ENCODE measurements at regions not wholly inside any gene's neighbourhood (a gene's known extent, or its start where the extent isn't known, plus 50 kb on each side); places are given as distances from the start of the nearest gene placed in this dataset.

DNA sequence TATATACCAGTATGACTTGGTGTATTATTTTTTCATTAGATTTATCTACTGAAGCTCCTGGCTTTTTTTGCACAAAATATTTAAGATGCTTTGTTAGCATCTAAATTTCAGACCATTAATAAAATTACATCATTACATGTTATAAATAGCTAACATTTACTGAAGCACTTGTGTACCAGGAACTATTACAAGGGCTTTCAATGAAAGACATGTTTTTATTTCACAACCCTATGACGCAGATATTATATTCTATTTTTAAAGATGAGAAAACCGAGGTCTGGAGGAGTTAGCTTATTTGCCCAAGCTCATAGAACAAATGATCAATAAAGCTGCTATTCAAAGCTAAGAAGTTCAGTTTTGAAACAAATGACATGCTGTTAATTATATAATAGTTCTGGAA lies 420.4 kb upstream of the DCN start:
- Histone ChIP-seq H3K79me2 (ENCODE audit: insufficient read depth, low read length) (no peaks in the 10 kb centered on the region), H3K4me1 (ENCODE audit: insufficient read depth, low read length, severe bottlenecking) (no peaks in the 10 kb centered on the region), H3K9ac (ENCODE audit: low read length) (no peak overlapping the region), H2AFZ (ENCODE audit: low read length) (no peak overlapping the region), H3K4me3 (ENCODE audit: low read depth, low read length, poor library complexity, severe bottlenecking) (no peak overlapping the region), H3K9me2 (ENCODE audit: low read depth, low read length) (no peaks in the 10 kb centered on the region), H3F3A (ENCODE audit: insufficient read depth, low read length) (no peaks in the 10 kb centered on the region), H3K27me3 (ENCODE audit: insufficient read depth, low read length) (no peaks in the 10 kb centered on the region), H3K27ac (ENCODE audit: low read depth, low read length, poor library complexity, severe bottlenecking) (no peak overlapping the region), H3K36me3 (ENCODE audit: insufficient read depth, low read length) (no peaks in the 10 kb centered on the region), H3K4me2 (ENCODE audit: low read length) (no peak overlapping the region), H3K9me3 (ENCODE audit: low read length) (no peaks in the 10 kb centered on the region), H4K20me1 (ENCODE audit: insufficient read depth, low read length) (no peaks in the 10 kb centered on the region)
- TF ChIP-seq, protein P1, sequence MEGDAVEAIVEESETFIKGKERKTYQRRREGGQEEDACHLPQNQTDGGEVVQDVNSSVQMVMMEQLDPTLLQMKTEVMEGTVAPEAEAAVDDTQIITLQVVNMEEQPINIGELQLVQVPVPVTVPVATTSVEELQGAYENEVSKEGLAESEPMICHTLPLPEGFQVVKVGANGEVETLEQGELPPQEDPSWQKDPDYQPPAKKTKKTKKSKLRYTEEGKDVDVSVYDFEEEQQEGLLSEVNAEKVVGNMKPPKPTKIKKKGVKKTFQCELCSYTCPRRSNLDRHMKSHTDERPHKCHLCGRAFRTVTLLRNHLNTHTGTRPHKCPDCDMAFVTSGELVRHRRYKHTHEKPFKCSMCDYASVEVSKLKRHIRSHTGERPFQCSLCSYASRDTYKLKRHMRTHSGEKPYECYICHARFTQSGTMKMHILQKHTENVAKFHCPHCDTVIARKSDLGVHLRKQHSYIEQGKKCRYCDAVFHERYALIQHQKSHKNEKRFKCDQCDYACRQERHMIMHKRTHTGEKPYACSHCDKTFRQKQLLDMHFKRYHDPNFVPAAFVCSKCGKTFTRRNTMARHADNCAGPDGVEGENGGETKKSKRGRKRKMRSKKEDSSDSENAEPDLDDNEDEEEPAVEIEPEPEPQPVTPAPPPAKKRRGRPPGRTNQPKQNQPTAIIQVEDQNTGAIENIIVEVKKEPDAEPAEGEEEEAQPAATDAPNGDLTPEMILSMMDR (IDR thresholded peaks at IDR 0.05; ENCODE audit: low read length): no peak

DNA sequence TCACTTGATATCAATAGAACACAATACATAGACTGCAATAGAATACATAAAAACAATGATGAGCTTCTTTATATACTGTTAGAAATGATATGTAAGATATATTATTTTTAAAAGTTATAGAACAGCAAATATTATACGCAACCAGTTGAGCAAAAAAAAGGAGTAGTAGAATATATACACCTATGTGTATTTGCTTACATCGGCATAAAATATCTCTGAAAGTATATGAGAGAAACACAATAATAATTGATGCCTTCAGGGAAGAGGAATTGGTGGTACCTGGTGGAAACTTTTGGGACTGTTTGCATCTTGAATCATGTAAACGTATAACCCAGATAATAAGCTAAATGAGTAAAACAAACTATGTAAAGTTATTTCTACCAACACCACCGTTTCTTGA lies 418.4 kb upstream of the DCN start:
- Histone ChIP-seq H3K9me2 (ENCODE audit: low read depth, low read length) (no peaks in the 10 kb centered on the region), H2AFZ (ENCODE audit: low read length) (no peak overlapping the region), H3K27ac (ENCODE audit: low read depth, low read length, poor library complexity, severe bottlenecking) (no peak overlapping the region), H3K36me3 (ENCODE audit: insufficient read depth, low read length) (no peaks in the 10 kb centered on the region), H4K20me1 (ENCODE audit: insufficient read depth, low read length) (no peaks in the 10 kb centered on the region), H3K4me3 (ENCODE audit: low read depth, low read length, poor library complexity, severe bottlenecking) (no peak overlapping the region), H3K9ac (ENCODE audit: low read length) (no peak overlapping the region), H3K27me3 (ENCODE audit: insufficient read depth, low read length) (no peaks in the 10 kb centered on the region), H3K79me2 (ENCODE audit: insufficient read depth, low read length) (no peaks in the 10 kb centered on the region), H3K4me1 (ENCODE audit: insufficient read depth, low read length, severe bottlenecking) (no peaks in the 10 kb centered on the region), H3K4me2 (ENCODE audit: low read length) (no peak overlapping the region), H3K9me3 (ENCODE audit: low read length) (no peaks in the 10 kb centered on the region), H3F3A (ENCODE audit: insufficient read depth, low read length) (no peaks in the 10 kb centered on the region)
- TF ChIP-seq EZH2 (IDR thresholded peaks at IDR 0.05; ENCODE audit: borderline replicate concordance, low read length): no peak
- TF ChIP-seq, protein P1 (IDR thresholded peaks at IDR 0.05; ENCODE audit: low read length): no peak

DNA sequence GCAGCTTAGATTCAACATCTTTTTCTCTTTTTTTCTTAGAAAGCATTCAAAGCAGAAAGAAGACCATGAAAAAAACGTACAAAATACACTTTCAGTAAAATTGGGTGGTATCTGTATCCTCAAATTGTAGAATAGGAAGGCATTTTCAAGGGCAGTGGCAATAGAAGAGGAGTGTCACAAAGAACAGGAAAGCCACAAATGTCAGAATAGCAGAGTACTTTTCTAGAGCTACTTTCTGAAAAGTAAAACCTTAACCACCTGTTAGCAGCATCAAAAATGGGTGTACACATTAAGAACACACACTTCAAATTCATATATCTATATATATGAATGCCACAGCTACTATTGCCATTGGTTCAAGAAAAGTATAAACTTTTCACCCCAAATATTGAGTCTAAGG lies 412.1 kb upstream of the DCN start:
- Histone ChIP-seq H3K36me3 (ENCODE audit: insufficient read depth, low read length) (no peaks in the 10 kb centered on the region), H3K4me1 (ENCODE audit: insufficient read depth, low read length, severe bottlenecking) (no peaks in the 10 kb centered on the region), H3F3A (ENCODE audit: insufficient read depth, low read length) (no peaks in the 10 kb centered on the region), H3K9me2 (ENCODE audit: low read depth, low read length) (no peaks in the 10 kb centered on the region), H3K79me2 (ENCODE audit: insufficient read depth, low read length) (no peaks in the 10 kb centered on the region), H3K4me2 (ENCODE audit: low read length) (no peak overlapping the region), H4K20me1 (ENCODE audit: insufficient read depth, low read length) (no peaks in the 10 kb centered on the region), H3K9me3 (ENCODE audit: low read length) (no peaks in the 10 kb centered on the region), H3K9ac (ENCODE audit: low read length) (no peak overlapping the region), H3K27ac (ENCODE audit: low read depth, low read length, poor library complexity, severe bottlenecking) (no peak overlapping the region), H3K27me3 (ENCODE audit: insufficient read depth, low read length) (no peaks in the 10 kb centered on the region), H3K4me3 (ENCODE audit: low read depth, low read length, poor library complexity, severe bottlenecking) (no peak overlapping the region), H2AFZ (ENCODE audit: low read length) (no peak overlapping the region)
- TF ChIP-seq, protein P1 (IDR thresholded peaks at IDR 0.05; ENCODE audit: low read length): no peak
- TF ChIP-seq EZH2 (IDR thresholded peaks at IDR 0.05; ENCODE audit: borderline replicate concordance, low read length): no peak
